Fibroblast of lung (primary cell): ENCODE measurements at regions not wholly inside any gene's neighbourhood (a gene's known extent, or its start where the extent isn't known, plus 50 kb on each side); places are given as distances from the start of the nearest gene placed in this dataset.
A peak's percentile ranks its signal among the peaks of the same experiment; 100 is the strongest.

ENCODE experiments used
- DNase-seq, 2 donors: peaks; one replicate each; pipeline versions ENCODE4 v3.0.0 to v3.0.0-alpha.2; 2010; ENCODE audit warnings: low read depth in 2 of 2
- H2AFZ ChIP-seq: 2 replicates; pipeline ENCODE4 v1.5.1; 2012; ENCODE audit warnings: low read length, control low read depth, inconsistent platforms
- H3K27ac ChIP-seq: 2 replicates; pipeline ENCODE4 v1.5.1; 2011; ENCODE audit warnings: low read length, control low read depth; ENCODE audit not compliant: insufficient read depth
- H3K27me3 ChIP-seq: 2 replicates; pipeline ENCODE4 v1.5.1; 2011; ENCODE audit warnings: mild to moderate bottlenecking, low read length; ENCODE audit not compliant: control insufficient read depth, insufficient read depth
- H3K36me3 ChIP-seq: 2 replicates; pipeline ENCODE4 v1.5.1; 2011; ENCODE audit warnings: low read length; ENCODE audit not compliant: control insufficient read depth, insufficient read depth
- H3K4me1 ChIP-seq: 2 replicates; pipeline ENCODE4 v1.5.1; 2011; ENCODE audit warnings: low read length; ENCODE audit not compliant: control insufficient read depth, insufficient read depth; ENCODE audit errors: extremely low read depth
- H3K4me2 ChIP-seq: 2 replicates; pipeline ENCODE4 v1.5.1; 2011; ENCODE audit warnings: low read length, control low read depth; ENCODE audit not compliant: insufficient read depth; ENCODE audit errors: extremely low read depth
- H3K4me3 ChIP-seq, 4 experiments: fragments of 200-600 bp in 1 of 4; sonication (generic) in 1 of 4; replicated peaks in 1 of 4; 2 replicates each; pipeline ENCODE4 v1.5.1; 2011 to 2016; ENCODE audit warnings: low read length in 4 of 4, low read depth in 3 of 4, mild to moderate bottlenecking in 3 of 4, control low read depth in 2 of 4, inconsistent platforms in 1 of 4, mixed read lengths in 1 of 4; ENCODE audit not compliant: insufficient read depth in 1 of 4; ENCODE audit errors: control extremely low read depth in 1 of 4
- H3K79me2 ChIP-seq: 2 replicates; pipeline ENCODE4 v1.5.1; 2012; ENCODE audit warnings: mild to moderate bottlenecking, low read length, inconsistent platforms; ENCODE audit not compliant: control insufficient read depth, insufficient read depth
- H3K9ac ChIP-seq: 2 replicates; pipeline ENCODE4 v1.5.1; 2011; ENCODE audit warnings: mild to moderate bottlenecking, low read length, control low read depth; ENCODE audit not compliant: insufficient read depth
- H3K9me3 ChIP-seq: 2 replicates; pipeline ENCODE4 v1.5.1; 2012; ENCODE audit warnings: low read depth, low read length; ENCODE audit not compliant: control insufficient read depth, insufficient read depth
- H4K20me1 ChIP-seq: 2 replicates; pipeline ENCODE4 v1.5.1; 2011; ENCODE audit warnings: low read length; ENCODE audit not compliant: control insufficient read depth, insufficient read depth; ENCODE audit errors: extremely low read depth
- EZH2 ChIP-seq: IDR thresholded peaks from 2 replicates; pipeline ENCODE4 v1.5.1; 2012; ENCODE audit warnings: low read length, control low read depth, mild to moderate bottlenecking; ENCODE audit errors: missing control alignments
- TF ChIP-seq, protein P1 (sequence below), 2 donors: IDR thresholded peaks in 1 of 2; conservative IDR thresholded peaks in 1 of 2; 1 replicate in 1 of 2; 2 replicates in 1 of 2; pipeline ENCODE4 v1.5.1; 2011 to 2012; ENCODE audit warnings: low read length in 2 of 2, control low read depth in 1 of 2, inconsistent platforms in 1 of 2, low read depth in 1 of 2, mild to moderate bottlenecking in 1 of 2

DNA sequence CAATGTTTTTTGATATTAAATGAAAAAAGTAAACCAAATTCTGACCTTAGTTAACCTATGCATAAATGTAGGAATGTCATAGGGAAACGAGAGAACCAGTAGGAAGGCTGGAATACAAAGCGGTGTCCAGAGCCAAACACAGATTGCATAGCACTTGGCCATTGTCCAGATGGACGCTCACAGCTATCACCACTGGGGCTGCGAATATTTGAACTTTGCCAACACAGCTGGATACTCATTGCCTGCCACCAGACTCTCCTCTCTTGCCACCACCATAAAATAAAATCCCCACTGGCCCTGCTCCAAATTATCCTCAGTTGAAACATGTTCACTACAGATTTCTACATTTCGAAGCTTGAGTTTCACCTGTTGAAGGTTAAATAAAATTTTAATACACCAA, 159.3 kb upstream of the GULP1 start:
- H3K79me2 ChIP-seq: no peaks in the 10 kb centered on the region
- no peaks in the 10 kb centered on the region for H3K27me3 ChIP-seq
- no peaks in the 10 kb centered on the region for H3K4me1 ChIP-seq
- no peaks in the 10 kb centered on the region for H3K36me3 ChIP-seq
- no peak overlapping the region for H3K9ac ChIP-seq
- no peak overlapping the region for H2AFZ ChIP-seq
- no peak overlapping the region for H3K4me2 ChIP-seq
- TF ChIP-seq, protein P1, sequence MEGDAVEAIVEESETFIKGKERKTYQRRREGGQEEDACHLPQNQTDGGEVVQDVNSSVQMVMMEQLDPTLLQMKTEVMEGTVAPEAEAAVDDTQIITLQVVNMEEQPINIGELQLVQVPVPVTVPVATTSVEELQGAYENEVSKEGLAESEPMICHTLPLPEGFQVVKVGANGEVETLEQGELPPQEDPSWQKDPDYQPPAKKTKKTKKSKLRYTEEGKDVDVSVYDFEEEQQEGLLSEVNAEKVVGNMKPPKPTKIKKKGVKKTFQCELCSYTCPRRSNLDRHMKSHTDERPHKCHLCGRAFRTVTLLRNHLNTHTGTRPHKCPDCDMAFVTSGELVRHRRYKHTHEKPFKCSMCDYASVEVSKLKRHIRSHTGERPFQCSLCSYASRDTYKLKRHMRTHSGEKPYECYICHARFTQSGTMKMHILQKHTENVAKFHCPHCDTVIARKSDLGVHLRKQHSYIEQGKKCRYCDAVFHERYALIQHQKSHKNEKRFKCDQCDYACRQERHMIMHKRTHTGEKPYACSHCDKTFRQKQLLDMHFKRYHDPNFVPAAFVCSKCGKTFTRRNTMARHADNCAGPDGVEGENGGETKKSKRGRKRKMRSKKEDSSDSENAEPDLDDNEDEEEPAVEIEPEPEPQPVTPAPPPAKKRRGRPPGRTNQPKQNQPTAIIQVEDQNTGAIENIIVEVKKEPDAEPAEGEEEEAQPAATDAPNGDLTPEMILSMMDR (conservative IDR thresholded peaks at IDR 0.05 in 1 of 2, IDR thresholded peaks at IDR 0.05 in 1 of 2; ENCODE audit: low read depth in 1 of 2, low read length in 2 of 2): no peak
- TF ChIP-seq EZH2: no peak
- no peak overlapping the region for H3K4me3 ChIP-seq
- no peaks in the 10 kb centered on the region for H3K9me3 ChIP-seq
- no peaks in the 10 kb centered on the region for H4K20me1 ChIP-seq
- no peak overlapping the region for H3K27ac ChIP-seq
- peak in 1 of 2 donors; percentile 31 for DNase-seq

DNA sequence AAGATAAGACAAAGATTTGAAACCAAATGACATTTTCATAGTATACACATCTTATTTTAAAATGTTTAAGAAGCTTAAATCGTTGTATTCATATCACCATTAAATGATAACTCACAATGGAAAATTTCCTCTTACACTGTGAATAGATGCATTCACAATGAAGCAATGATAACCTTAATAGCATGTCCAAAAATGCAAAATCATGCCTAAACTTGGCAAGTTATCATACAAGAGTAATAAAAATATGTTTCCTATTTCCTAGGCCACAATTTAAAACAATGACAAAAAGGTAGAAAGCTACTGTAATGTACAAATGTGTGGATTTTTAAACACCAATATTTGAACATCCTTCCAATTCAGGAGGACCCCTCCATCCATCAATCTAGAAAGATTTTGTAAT, 157.4 kb upstream of the GULP1 start:
- no peaks in the 10 kb centered on the region for H3K27me3 ChIP-seq
- no peaks in the 10 kb centered on the region for H3K79me2 ChIP-seq
- H3K4me2 ChIP-seq: no peak overlapping the region
- H3K36me3 ChIP-seq: no peaks in the 10 kb centered on the region
- H3K9me3 ChIP-seq: no peaks in the 10 kb centered on the region
- H4K20me1 ChIP-seq: no peaks in the 10 kb centered on the region
- no peak for DNase-seq
- H2AFZ ChIP-seq: no peak overlapping the region
- no peak overlapping the region for H3K27ac ChIP-seq
- TF ChIP-seq EZH2: no peak
- TF ChIP-seq, protein P1 (conservative IDR thresholded peaks at IDR 0.05 in 1 of 2, IDR thresholded peaks at IDR 0.05 in 1 of 2; ENCODE audit: low read depth in 1 of 2, low read length in 2 of 2): no peak
- no peak overlapping the region for H3K9ac ChIP-seq
- no peak overlapping the region for H3K4me3 ChIP-seq
- no peaks in the 10 kb centered on the region for H3K4me1 ChIP-seq

DNA sequence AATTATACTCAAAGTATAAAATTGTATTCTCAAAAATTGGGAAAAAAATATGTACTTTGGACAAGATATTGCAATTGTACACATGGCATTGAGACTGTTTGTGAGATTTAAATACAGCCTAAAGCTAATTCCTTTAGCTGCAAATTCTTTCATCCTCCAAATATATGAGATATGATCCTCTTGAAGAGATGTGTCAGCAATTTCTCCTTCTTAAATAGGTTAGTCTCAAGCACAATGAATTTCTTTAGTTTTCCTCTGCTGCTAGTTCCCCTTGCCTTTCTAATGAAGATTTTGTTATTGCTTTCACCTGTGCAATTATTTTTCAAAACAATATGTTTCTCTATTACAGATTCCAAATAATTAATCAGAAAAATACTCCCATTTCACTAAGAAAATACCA, 153.4 kb upstream of the GULP1 start:
- Histone ChIP-seq H3K4me3 (no peak overlapping the region), H3K27me3 (no peaks in the 10 kb centered on the region), H3K9ac (no peak overlapping the region), H4K20me1 (no peaks in the 10 kb centered on the region), H3K36me3 (no peaks in the 10 kb centered on the region), H3K4me2 (no peak overlapping the region), H3K9me3 (no peaks in the 10 kb centered on the region), H3K27ac (no peak overlapping the region), H3K4me1 (no peaks in the 10 kb centered on the region), H2AFZ (no peak overlapping the region), H3K79me2 (no peaks in the 10 kb centered on the region)
- no peak for DNase-seq
- TF ChIP-seq, protein P1 (conservative IDR thresholded peaks at IDR 0.05 in 1 of 2, IDR thresholded peaks at IDR 0.05 in 1 of 2; ENCODE audit: low read depth in 1 of 2, low read length in 2 of 2): no peak
- TF ChIP-seq EZH2: no peak
